Activated CD4-positive, alpha-beta T cell treated with anti-CD3 and anti-CD28 coated beads for 36 hours (primary cell): ENCODE measurements at regions not wholly inside any gene's neighbourhood (a gene's known extent, or its start where the extent isn't known, plus 50 kb on each side); places are given as distances from the start of the nearest gene placed in this dataset.
"Not testable (repeated sequence)": the region's sequence is repeated elsewhere in the genome, so short reads cannot be mapped to it uniquely, and the experiment has no call there.

ENCODE experiments used
- ATAC-seq: fragments of 200-7000 bp; cut with Tn5 transposase; one replicate; pipeline ENCODE4 v1.10.0; 2021; ENCODE audit warnings: mild to moderate bottlenecking, moderate library complexity
- CTCF ChIA-PET: fragments of 350-600 bp; sonication (Branson Sonifier 250); formaldehyde crosslinking; loops from one replicate; lab custom pipeline; 2021; ENCODE audit warnings: antibody characterized with exemption; lab: Charles Lee
- POLR2A ChIA-PET: fragments of 350-600 bp; sonication (Branson Sonifier 250); formaldehyde crosslinking; loops from one replicate; lab custom pipeline; 2021; ENCODE audit warnings: antibody characterized with exemption, inconsistent platforms; lab: Charles Lee
- DNase-seq: peaks from one replicate; pipeline ENCODE4 v3.0.0-alpha.2; 2020
- H3K27ac Mint-ChIP-seq: one replicate; pipeline ENCODE4 v1.8.0; 2021; ENCODE audit warnings: mixed read lengths
- H3K27me3 Mint-ChIP-seq: one replicate; pipeline ENCODE4 v1.8.0; 2021; ENCODE audit warnings: mixed read lengths
- H3K36me3 Mint-ChIP-seq: one replicate; pipeline ENCODE4 v1.8.0; 2021; ENCODE audit warnings: low read depth, mixed read lengths
- H3K4me1 Mint-ChIP-seq: one replicate; pipeline ENCODE4 v1.8.0; 2021; ENCODE audit warnings: mixed read lengths
- H3K4me3 Mint-ChIP-seq: one replicate; pipeline ENCODE4 v1.8.0; 2021; ENCODE audit warnings: mild to moderate bottlenecking, moderate library complexity, mixed read lengths
- H3K9me3 Mint-ChIP-seq: one replicate; pipeline ENCODE4 v1.8.0; 2021; ENCODE audit warnings: low read depth, mixed read lengths
- intact Hi-C, 2 experiments: fragments of 100-400 bp; cut with DNase I in 1 of 2; cut with micrococcal nuclease in 1 of 2; formaldehyde crosslinking; loops; one replicate each; pipeline versions ENCODE4 v1.14.2 to v1.15.1; 2022 to 2024; cut with DNase I, micrococcal nuclease

GRCh38 chr2:109047569-109047968 is 58.5 kb upstream of the EDAR start:
- intact Hi-C loops, result not testable (repeated sequence)
- CTCF ChIA-PET, result interaction anchor here (0.6 to 1.7 kb wide), 3 partner anchors 10 to 113 kb away, joined by 3 to 4 read pairs (median 4); no protein-coding TSS in a partner anchor

GRCh38 chr2:109046925-109047508 is 58.0 kb upstream of the EDAR start:
- peaks cover 18% of the 10 kb centered on the region for H3K4me1 Mint-ChIP-seq
- intact Hi-C loops, result no loop called here
- no peak for DNase-seq
- no peaks in the 10 kb centered on the region for H3K27me3 Mint-ChIP-seq
- peak; percentile 97 for ATAC-seq
- no peaks in the 10 kb centered on the region for H3K9me3 Mint-ChIP-seq
- no peaks in the 10 kb centered on the region for H3K36me3 Mint-ChIP-seq
- POLR2A ChIA-PET, result no interaction called here
- CTCF ChIA-PET, result interaction anchor here (0.6 to 1.7 kb wide), 3 partner anchors 11 to 113 kb away, joined by 3 to 4 read pairs (median 4); no protein-coding TSS in a partner anchor
- peak overlapping the region; percentile 49 for H3K27ac Mint-ChIP-seq
- no peak overlapping the region for H3K4me3 Mint-ChIP-seq

More at GRCh38 chr2:109047569-109047968, 58.5 kb upstream of the EDAR start:
- H3K36me3 Mint-ChIP-seq, H3K27ac Mint-ChIP-seq, H3K9me3 Mint-ChIP-seq, POLR2A ChIA-PET, H3K4me3 Mint-ChIP-seq, DNase-seq, ATAC-seq, H3K27me3 Mint-ChIP-seq: not testable (repeated sequence)
- H3K4me1 Mint-ChIP-seq, result peaks cover 18% of the 10 kb centered on the region

- no peaks in the 10 kb centered on the region for H3K36me3 Mint-ChIP-seq
- DNase-seq (no peak), ATAC-seq (no peak)
- H3K4me3 Mint-ChIP-seq, result no peak overlapping the region
- intact Hi-C loops, result no loop called here
- H3K27ac Mint-ChIP-seq, result no peak overlapping the region
- POLR2A ChIA-PET, result no interaction called here
- CTCF ChIA-PET, result no interaction called here
- peaks cover 18% of the 10 kb centered on the region for H3K4me1 Mint-ChIP-seq
- H3K9me3 Mint-ChIP-seq, result no peaks in the 10 kb centered on the region
- no peaks in the 10 kb centered on the region for H3K27me3 Mint-ChIP-seq
These were observed 56.5 kb upstream of the EDAR start for GRCh38 chr2:109045505-109045904.

GRCh38 chr2:109038992-109039391 is 50.0 kb upstream of the EDAR start:
- ChIA-PET POLR2A (no interaction called here), CTCF (interaction anchor here (0.6 kb wide), 1 partner anchor 473 kb away, joined by 3 read pairs; no protein-coding TSS in a partner anchor)
- no peaks in the 10 kb centered on the region for H3K27me3 Mint-ChIP-seq
- no peak for DNase-seq
- intact Hi-C loops, result no loop called here
- H3K36me3 Mint-ChIP-seq, result no peaks in the 10 kb centered on the region
- H3K27ac Mint-ChIP-seq, result no peak overlapping the region
- no peak overlapping the region for H3K4me3 Mint-ChIP-seq
- ATAC-seq, result no peak
- no peaks in the 10 kb centered on the region for H3K9me3 Mint-ChIP-seq
- peaks cover 17% of the 10 kb centered on the region for H3K4me1 Mint-ChIP-seq
